WTC11 (cell line): ENCODE measurements at regions not wholly inside any gene's neighbourhood (a gene's known extent, or its start where the extent isn't known, plus 50 kb on each side); places are given as distances from the start of the nearest gene placed in this dataset.

Source experiments
- ATAC-seq: fragments of 200-7000 bp; cut with Tn5 transposase; 2 replicates; pipeline ENCODE4 v1.10.0; 2021; ENCODE audit warnings: mild to moderate bottlenecking, moderate library complexity
- CTCF ChIA-PET: fragments of 300-600 bp; sonication (Branson Sonifier 250); formaldehyde crosslinking; loops from one replicate; lab custom pipeline; 2021; ENCODE audit warnings: antibody characterized with exemption; lab: Charles Lee
- POLR2A ChIA-PET: fragments of 350-600 bp; sonication (Branson Sonifier 250); formaldehyde crosslinking; loops from one replicate; lab custom pipeline; 2021; ENCODE audit warnings: antibody characterized with exemption; lab: Charles Lee
- DNase-seq: peaks from one replicate; pipeline ENCODE4 v3.0.0; 2021; ENCODE audit warnings: low spot score
- H3K27ac Mint-ChIP-seq: 2 replicates; pipeline ENCODE4 v1.8.0; 2021; ENCODE audit warnings: mixed read lengths
- H3K27me3 Mint-ChIP-seq: 2 replicates; pipeline ENCODE4 v1.8.0; 2021; ENCODE audit warnings: low read depth, mild to moderate bottlenecking, moderate library complexity, mixed read lengths
- H3K36me3 Mint-ChIP-seq: 2 replicates; pipeline ENCODE4 v1.8.0; 2021; ENCODE audit warnings: mixed read lengths
- H3K4me1 Mint-ChIP-seq: 2 replicates; pipeline ENCODE4 v1.8.0; 2022; ENCODE audit warnings: mixed read lengths
- H3K4me3 Mint-ChIP-seq: 2 replicates; pipeline ENCODE4 v1.8.0; 2021; ENCODE audit warnings: mild to moderate bottlenecking, moderate library complexity, mixed read lengths
- H3K9me3 Mint-ChIP-seq: 2 replicates; pipeline ENCODE4 v1.8.0; 2021; ENCODE audit warnings: mixed read lengths
- ARID4B ChIP-seq: sonication (generic); formaldehyde crosslinking; IDR thresholded peaks from 2 replicates; pipeline ENCODE4 v1.8.0; 2023; ENCODE audit warnings: missing genetic modification reagents, mild to moderate bottlenecking, borderline replicate concordance
- ATF1 ChIP-seq: sonication (generic); formaldehyde crosslinking; IDR thresholded peaks from 2 replicates; pipeline ENCODE4 v1.8.1; 2023; ENCODE audit warnings: mild to moderate bottlenecking, moderate library complexity, missing genetic modification reagents
- ELF4 ChIP-seq: sonication (generic); formaldehyde crosslinking; IDR thresholded peaks from 2 replicates; pipeline ENCODE4 v1.8.1; 2022; ENCODE audit warnings: low read depth, mild to moderate bottlenecking, moderate library complexity, missing genetic modification reagents
- ESRRA ChIP-seq: sonication (generic); formaldehyde crosslinking; IDR thresholded peaks from 2 replicates; pipeline ENCODE4 v1.8.1; 2022; ENCODE audit warnings: mild to moderate bottlenecking, missing genetic modification reagents, borderline replicate concordance
- ETV6 ChIP-seq: sonication (generic); formaldehyde crosslinking; IDR thresholded peaks from 2 replicates; pipeline ENCODE4 v1.8.1; 2022; ENCODE audit warnings: mild to moderate bottlenecking, missing genetic modification reagents
- GRHL2 ChIP-seq: fragments of 250-450 bp; sonication (Bioruptor Pico); IDR thresholded peaks from 2 replicates; pipeline ENCODE4 v1.8.0; 2022; ENCODE audit warnings: mild to moderate bottlenecking, moderate library complexity; ENCODE audit not compliant: insufficient replicate concordance, severe bottlenecking
- JUN ChIP-seq: sonication (generic); formaldehyde crosslinking; IDR thresholded peaks from 2 replicates; pipeline ENCODE4 v1.8.0; 2023; ENCODE audit warnings: mild to moderate bottlenecking, missing genetic modification reagents
- MXD4 ChIP-seq: fragments of 250-450 bp; sonication (Bioruptor Pico); IDR thresholded peaks from 2 replicates; pipeline ENCODE4 v1.8.0; 2021; ENCODE audit warnings: mild to moderate bottlenecking, moderate library complexity, borderline replicate concordance
- NFYB ChIP-seq: sonication (generic); formaldehyde crosslinking; conservative IDR thresholded peaks from 2 replicates; pipeline ENCODE4 v1.8.0; 2022; ENCODE audit warnings: low read depth, missing genetic modification reagents
- NR1H2 ChIP-seq: sonication (generic); formaldehyde crosslinking; IDR thresholded peaks from 2 replicates; pipeline ENCODE4 v1.9.0; 2021; ENCODE audit warnings: mild to moderate bottlenecking, moderate library complexity, missing genetic modification reagents
- NR2C2 ChIP-seq: sonication (generic); formaldehyde crosslinking; IDR thresholded peaks from 2 replicates; pipeline ENCODE4 v1.8.0; 2022; ENCODE audit warnings: mild to moderate bottlenecking, missing genetic modification reagents
- RELA ChIP-seq: sonication (generic); formaldehyde crosslinking; IDR thresholded peaks from 2 replicates; pipeline ENCODE4 v1.8.1; 2022; ENCODE audit warnings: missing genetic modification reagents, mild to moderate bottlenecking, borderline replicate concordance
- SMAD4 ChIP-seq: sonication (generic); formaldehyde crosslinking; IDR thresholded peaks from 2 replicates; pipeline ENCODE4 v1.8.0; 2022; ENCODE audit warnings: mild to moderate bottlenecking, missing genetic modification reagents
- SP1 ChIP-seq: sonication (generic); formaldehyde crosslinking; conservative IDR thresholded peaks from 2 replicates; pipeline ENCODE4 v1.8.1; 2022; ENCODE audit warnings: missing genetic modification reagents
- ZMAT4 ChIP-seq: fragments of 250-450 bp; sonication (Bioruptor Pico); IDR thresholded peaks from 2 replicates; pipeline ENCODE4 v1.9.0; 2021; ENCODE audit warnings: mild to moderate bottlenecking
- ZNF138 ChIP-seq: sonication (generic); formaldehyde crosslinking; conservative IDR thresholded peaks from 2 replicates; pipeline ENCODE4 v1.8.1; 2022; ENCODE audit warnings: mild to moderate bottlenecking, moderate library complexity, missing genetic modification reagents
- ZNF396 ChIP-seq: fragments of 250-450 bp; sonication (Bioruptor Pico); IDR thresholded peaks from 2 replicates; pipeline ENCODE4 v1.8.0; 2021; ENCODE audit warnings: mild to moderate bottlenecking, moderate library complexity, borderline replicate concordance
- ZNF423 ChIP-seq: fragments of 250-450 bp; sonication (Bioruptor Pico); IDR thresholded peaks from 2 replicates; pipeline ENCODE4 v2.1.2; 2022; ENCODE audit warnings: mild to moderate bottlenecking, moderate library complexity
- ZNF671 ChIP-seq: fragments of 250-450 bp; sonication (Bioruptor Pico); IDR thresholded peaks from 2 replicates; pipeline ENCODE4 v1.8.0; 2021; ENCODE audit warnings: mild to moderate bottlenecking
- TF ChIP-seq, protein P1 (sequence below): sonication (generic); formaldehyde crosslinking; IDR thresholded peaks from 2 replicates; pipeline ENCODE4 v1.8.1; 2023; ENCODE audit warnings: mild to moderate bottlenecking, missing genetic modification reagents
- TF ChIP-seq, protein P2 (sequence below): sonication (generic); formaldehyde crosslinking; IDR thresholded peaks from 2 replicates; pipeline ENCODE4 v1.8.0; 2022; ENCODE audit warnings: mild to moderate bottlenecking, missing genetic modification reagents
- TF ChIP-seq, protein P3 (sequence below): sonication (generic); formaldehyde crosslinking; IDR thresholded peaks from 2 replicates; pipeline ENCODE4 v1.8.1; 2022; ENCODE audit warnings: mild to moderate bottlenecking, missing genetic modification reagents, moderate library complexity, borderline replicate concordance

GRCh38 chr4:54587107-54587891 is 70.5 kb upstream of the KIT start:
- Mint-ChIP-seq H3K27ac (no peak overlapping the region), H3K36me3 (no peaks in the 10 kb centered on the region), H3K9me3 (no peaks in the 10 kb centered on the region), H3K4me1 (no peaks in the 10 kb centered on the region), H3K4me3 (no peak overlapping the region), H3K27me3 (no peaks in the 10 kb centered on the region)
- DNase-seq (no peak), ATAC-seq (no peak)
- CTCF ChIA-PET = no interaction called here
- TF ChIP-seq ZNF396 (CRISPR knock-in tag) = no peak
- TF ChIP-seq, protein P1, sequence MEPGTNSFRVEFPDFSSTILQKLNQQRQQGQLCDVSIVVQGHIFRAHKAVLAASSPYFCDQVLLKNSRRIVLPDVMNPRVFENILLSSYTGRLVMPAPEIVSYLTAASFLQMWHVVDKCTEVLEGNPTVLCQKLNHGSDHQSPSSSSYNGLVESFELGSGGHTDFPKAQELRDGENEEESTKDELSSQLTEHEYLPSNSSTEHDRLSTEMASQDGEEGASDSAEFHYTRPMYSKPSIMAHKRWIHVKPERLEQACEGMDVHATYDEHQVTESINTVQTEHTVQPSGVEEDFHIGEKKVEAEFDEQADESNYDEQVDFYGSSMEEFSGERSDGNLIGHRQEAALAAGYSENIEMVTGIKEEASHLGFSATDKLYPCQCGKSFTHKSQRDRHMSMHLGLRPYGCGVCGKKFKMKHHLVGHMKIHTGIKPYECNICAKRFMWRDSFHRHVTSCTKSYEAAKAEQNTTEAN (CRISPR knock-in tag) = no peak
- TF ChIP-seq, protein P2, sequence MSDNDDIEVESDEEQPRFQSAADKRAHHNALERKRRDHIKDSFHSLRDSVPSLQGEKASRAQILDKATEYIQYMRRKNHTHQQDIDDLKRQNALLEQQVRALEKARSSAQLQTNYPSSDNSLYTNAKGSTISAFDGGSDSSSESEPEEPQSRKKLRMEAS (CRISPR knock-in tag) = no peak
- no peak for TF ChIP-seq MXD4
- no peak for TF ChIP-seq RELA (CRISPR knock-in tag)
- no peak for TF ChIP-seq ETV6 (CRISPR knock-in tag)
- POLR2A ChIA-PET = no interaction called here

GRCh38 chr4:54588404-54588803 is 69.4 kb upstream of the KIT start:
- ATAC-seq (no peak), DNase-seq (no peak)
- TF ChIP-seq JUN = no peak
- no peak for TF ChIP-seq ATF1 (CRISPR knock-in tag)
- TF ChIP-seq ZNF138 (CRISPR knock-in tag) = no peak
- no peak for TF ChIP-seq ZMAT4 (CRISPR knock-in tag)
- no peak for TF ChIP-seq NR1H2 (CRISPR knock-in tag)
- TF ChIP-seq, protein P1 (CRISPR knock-in tag) = no peak
- no peak for TF ChIP-seq ESRRA (CRISPR knock-in tag)
- TF ChIP-seq ZNF396 (CRISPR knock-in tag) = no peak
- Mint-ChIP-seq H3K4me1 (no peaks in the 10 kb centered on the region), H3K27me3 (no peaks in the 10 kb centered on the region), H3K9me3 (no peaks in the 10 kb centered on the region), H3K4me3 (no peak overlapping the region), H3K36me3 (no peaks in the 10 kb centered on the region), H3K27ac (no peak overlapping the region)
- CTCF ChIA-PET = no interaction called here
- POLR2A ChIA-PET = no interaction called here

DNA sequence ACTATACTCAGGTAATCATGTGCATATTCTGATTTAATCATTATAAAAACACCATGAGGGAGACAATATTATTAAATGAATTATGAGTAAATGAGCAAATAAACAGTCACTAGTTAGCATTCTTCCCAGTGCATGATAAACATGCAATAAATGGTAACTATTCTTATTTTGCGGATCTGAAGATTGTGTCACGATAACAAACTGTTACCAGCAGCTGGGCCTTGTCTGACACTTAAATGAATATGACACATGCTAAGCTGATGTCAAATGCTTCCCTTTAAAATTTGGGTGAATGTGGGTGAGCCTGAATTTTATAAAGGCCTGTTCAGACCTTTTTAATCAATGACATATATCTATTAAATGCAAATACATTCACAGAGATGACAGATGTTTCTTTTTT is 68.2 kb upstream of the KIT start:
- ChIA-PET POLR2A (no interaction called here), CTCF (no interaction called here)
- H3K27ac Mint-ChIP-seq = no peak overlapping the region
- H3K9me3 Mint-ChIP-seq = no peaks in the 10 kb centered on the region
- no peak for DNase-seq
- H3K36me3 Mint-ChIP-seq = no peaks in the 10 kb centered on the region
- H3K27me3 Mint-ChIP-seq = no peaks in the 10 kb centered on the region
- no peak for ATAC-seq
- H3K4me3 Mint-ChIP-seq = no peak overlapping the region
- H3K4me1 Mint-ChIP-seq = no peaks in the 10 kb centered on the region
- no peak for TF ChIP-seq SMAD4 (CRISPR knock-in tag)
- no peak for TF ChIP-seq NR2C2 (CRISPR knock-in tag)
- TF ChIP-seq, protein P3, sequence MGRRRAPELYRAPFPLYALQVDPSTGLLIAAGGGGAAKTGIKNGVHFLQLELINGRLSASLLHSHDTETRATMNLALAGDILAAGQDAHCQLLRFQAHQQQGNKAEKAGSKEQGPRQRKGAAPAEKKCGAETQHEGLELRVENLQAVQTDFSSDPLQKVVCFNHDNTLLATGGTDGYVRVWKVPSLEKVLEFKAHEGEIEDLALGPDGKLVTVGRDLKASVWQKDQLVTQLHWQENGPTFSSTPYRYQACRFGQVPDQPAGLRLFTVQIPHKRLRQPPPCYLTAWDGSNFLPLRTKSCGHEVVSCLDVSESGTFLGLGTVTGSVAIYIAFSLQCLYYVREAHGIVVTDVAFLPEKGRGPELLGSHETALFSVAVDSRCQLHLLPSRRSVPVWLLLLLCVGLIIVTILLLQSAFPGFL (CRISPR knock-in tag) = no peak
- no peak for TF ChIP-seq MXD4
- no peak for TF ChIP-seq ARID4B (CRISPR knock-in tag)
- TF ChIP-seq ELF4 (CRISPR knock-in tag) = no peak
- no peak for TF ChIP-seq GRHL2 (CRISPR knock-in tag)
- no peak for TF ChIP-seq ZNF423
- TF ChIP-seq ZNF138 (CRISPR knock-in tag) = no peak
- no peak for TF ChIP-seq ZNF671 (CRISPR knock-in tag)
- TF ChIP-seq NR1H2 (CRISPR knock-in tag) = no peak
- TF ChIP-seq SP1 = no peak
- TF ChIP-seq NFYB (CRISPR knock-in tag) = no peak
